Body of pancreas (tissue), 4 donors: ENCODE measurements at regions not wholly inside any gene's neighbourhood (a gene's known extent, or its start where the extent isn't known, plus 50 kb on each side); places are given as distances from the start of the nearest gene placed in this dataset.

Experiments
- ATAC-seq: fragments of 150-250 bp; one replicate; pipeline ENCODE4 v1.9.1; 2016
- DNase-seq, 4 donors: peaks; one replicate each; pipeline ENCODE4 v3.0.0-alpha.2; 2019
- H3K27ac ChIP-seq, 4 donors: fragments of 200-600 bp; sonication (generic); 1 replicate in 3 of 4; 2 replicates in 1 of 4; pipeline versions ENCODE4 v1.5.1 to v1.6.1; 2016 to 2019; ENCODE audit warnings: mild to moderate bottlenecking in 1 of 4, mixed read lengths in 1 of 4, moderate library complexity in 1 of 4
- H3K27me3 ChIP-seq, 2 donors: fragments of 200-600 bp; sonication (generic); one replicate each; pipeline ENCODE4 v1.6.0; 2016; ENCODE audit warnings: mild to moderate bottlenecking in 1 of 2
- H3K36me3 ChIP-seq, 2 donors: fragments of 200-600 bp; sonication (generic); replicated peaks in 1 of 2; 2 replicates each; pipeline ENCODE4 v1.5.1; 2016; ENCODE audit warnings: low read depth in 2 of 2; ENCODE audit not compliant: insufficient read depth in 1 of 2
- H3K4me1 ChIP-seq: fragments of 200-600 bp; sonication (generic); one replicate; pipeline ENCODE4 v1.6.0; 2016
- H3K4me3 ChIP-seq, 2 donors: fragments of 200-600 bp; sonication (generic); 1 replicate in 1 of 2; 2 replicates in 1 of 2; pipeline ENCODE4 v1.5.1; 2016 to 2019
- H3K9me3 ChIP-seq, 3 donors: fragments of 200-600 bp; sonication (generic); 1 replicate in 2 of 3; 2 replicates in 1 of 3; pipeline ENCODE4 v1.5.1; 2016
- POLR2A ChIP-seq, 3 donors: fragments of 450-650 bp; IDR thresholded peaks; one replicate each; pipeline ENCODE4 v1.6.1; 2016; ENCODE audit warnings: antibody characterized with exemption in 3 of 3, mild to moderate bottlenecking in 2 of 3
- whole genome bisulfite sequencing, 2 donors: methylation state at CpG; one replicate each; pipeline ENCODE4 v1.1.5; 2017; 5-methylcytosine and 5-hydroxymethylcytosine counted together
- intact Hi-C: fragments of 100-400 bp; cut with DNase I; formaldehyde crosslinking; loops from one replicate; pipeline ENCODE4 v1.15.1; 2023
- TF ChIP-seq, protein P1 (sequence below), 7 experiments: fragments of 450-650 bp in 4 of 7; fragments of 200-600 bp in 3 of 7; sonication (generic) in 3 of 7; IDR thresholded peaks; one replicate each; pipeline ENCODE4 v1.5.1; 2016 to 2019; ENCODE audit warnings: antibody characterized with exemption in 7 of 7

GRCh38 chr20:57918551-57918950, 208.7 kb upstream of the PMEPA1 start:
- Histone ChIP-seq H3K9me3 (no peaks in the 10 kb centered on the region), H3K4me1 (peaks cover under 1% of the 10 kb centered on the region), H3K27ac (no peak overlapping the region), H3K4me3 (no peak overlapping the region), H3K36me3 (no peaks in the 10 kb centered on the region), H3K27me3 (no peaks in the 10 kb centered on the region)
- TF ChIP-seq POLR2A (IDR thresholded peaks at IDR 0.05) = no peak
- TF ChIP-seq, protein P1, sequence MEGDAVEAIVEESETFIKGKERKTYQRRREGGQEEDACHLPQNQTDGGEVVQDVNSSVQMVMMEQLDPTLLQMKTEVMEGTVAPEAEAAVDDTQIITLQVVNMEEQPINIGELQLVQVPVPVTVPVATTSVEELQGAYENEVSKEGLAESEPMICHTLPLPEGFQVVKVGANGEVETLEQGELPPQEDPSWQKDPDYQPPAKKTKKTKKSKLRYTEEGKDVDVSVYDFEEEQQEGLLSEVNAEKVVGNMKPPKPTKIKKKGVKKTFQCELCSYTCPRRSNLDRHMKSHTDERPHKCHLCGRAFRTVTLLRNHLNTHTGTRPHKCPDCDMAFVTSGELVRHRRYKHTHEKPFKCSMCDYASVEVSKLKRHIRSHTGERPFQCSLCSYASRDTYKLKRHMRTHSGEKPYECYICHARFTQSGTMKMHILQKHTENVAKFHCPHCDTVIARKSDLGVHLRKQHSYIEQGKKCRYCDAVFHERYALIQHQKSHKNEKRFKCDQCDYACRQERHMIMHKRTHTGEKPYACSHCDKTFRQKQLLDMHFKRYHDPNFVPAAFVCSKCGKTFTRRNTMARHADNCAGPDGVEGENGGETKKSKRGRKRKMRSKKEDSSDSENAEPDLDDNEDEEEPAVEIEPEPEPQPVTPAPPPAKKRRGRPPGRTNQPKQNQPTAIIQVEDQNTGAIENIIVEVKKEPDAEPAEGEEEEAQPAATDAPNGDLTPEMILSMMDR (IDR thresholded peaks at IDR 0.05) = no peak
- ATAC-seq (no peak), DNase-seq (no peak)
- 65 to 69% methylated on average over 4 of the region's 4 CpGs for WGBS, 2 donors
- intact Hi-C loops = no loop called here

DNA sequence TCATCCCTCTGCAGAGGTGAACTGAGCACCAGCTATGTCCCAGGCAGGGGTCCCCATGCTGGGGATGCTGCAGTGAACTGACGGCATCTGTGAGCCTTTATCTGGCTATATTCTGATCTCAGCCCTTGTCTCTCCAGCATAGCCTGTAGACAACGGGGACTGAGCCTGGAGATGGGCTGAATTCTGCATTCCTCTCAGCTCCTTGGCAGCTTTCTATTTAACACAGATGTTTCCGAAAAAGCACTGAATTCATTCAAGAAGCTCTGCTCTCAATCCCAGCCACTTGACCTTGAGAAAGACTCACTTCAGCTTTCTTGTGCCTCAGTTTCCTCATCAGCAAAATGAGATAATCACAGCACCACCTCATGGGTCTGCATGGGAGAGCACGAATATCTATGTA, 204.4 kb upstream of the PMEPA1 start:
- no peaks in the 10 kb centered on the region for H3K36me3 ChIP-seq
- no peak overlapping the region for H3K4me3 ChIP-seq
- H3K27ac ChIP-seq = no peak overlapping the region
- H3K9me3 ChIP-seq = no peaks in the 10 kb centered on the region
- no peaks in the 10 kb centered on the region for H3K27me3 ChIP-seq
- intact Hi-C loops = no loop called here
- no peaks in the 10 kb centered on the region for H3K4me1 ChIP-seq
- no peak for DNase-seq
- ATAC-seq = no peak
- 66 to 68% methylated on average over 4 of the region's 4 CpGs for WGBS, 2 donors
- no peak for TF ChIP-seq POLR2A (IDR thresholded peaks at IDR 0.05)
- TF ChIP-seq, protein P1 (IDR thresholded peaks at IDR 0.05) = no peak

GRCh38 chr20:57913156-57913930, 203.5 kb upstream of the PMEPA1 start:
- intact Hi-C loops = no loop called here
- no peak overlapping the region for H3K27ac ChIP-seq
- no peaks in the 10 kb centered on the region for H3K27me3 ChIP-seq
- ATAC-seq = no peak
- H3K4me3 ChIP-seq = no peak overlapping the region
- H3K9me3 ChIP-seq = no peaks in the 10 kb centered on the region
- TF ChIP-seq, protein P1 (IDR thresholded peaks at IDR 0.05) = no peak
- no peak for TF ChIP-seq POLR2A (IDR thresholded peaks at IDR 0.05)
- 77 to 78% methylated on average over 10 to 12 of the region's 12 CpGs for WGBS, 2 donors
- no peak for DNase-seq
- no peaks in the 10 kb centered on the region for H3K36me3 ChIP-seq
- no peaks in the 10 kb centered on the region for H3K4me1 ChIP-seq

DNA sequence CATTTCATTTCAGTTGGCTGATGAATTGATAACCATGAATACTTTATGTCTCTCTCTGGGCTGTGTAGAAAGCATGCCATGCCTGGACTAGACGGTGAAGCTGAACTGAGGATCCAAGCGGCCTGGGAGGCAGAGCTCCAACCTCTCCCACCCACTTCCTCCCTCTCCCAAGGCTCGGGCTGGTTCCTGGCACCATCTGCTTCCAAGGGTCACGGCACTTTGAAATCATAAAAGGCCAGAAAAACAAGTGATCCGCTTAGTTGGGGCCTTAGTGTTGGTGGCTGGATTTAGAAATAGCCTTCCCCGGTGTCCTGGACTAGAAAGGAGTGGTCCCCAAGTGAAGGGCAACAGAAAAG, 202.4 kb upstream of the PMEPA1 start:
- no peak overlapping the region for H3K4me3 ChIP-seq
- 55 to 59% methylated on average over 6 of the region's 6 CpGs for WGBS, 2 donors
- no peak for ATAC-seq
- TF ChIP-seq, protein P1 (IDR thresholded peaks at IDR 0.05) = no peak
- no peak for TF ChIP-seq POLR2A (IDR thresholded peaks at IDR 0.05)
- H3K9me3 ChIP-seq = no peaks in the 10 kb centered on the region
- H3K4me1 ChIP-seq = no peaks in the 10 kb centered on the region
- no peaks in the 10 kb centered on the region for H3K36me3 ChIP-seq
- no peak for DNase-seq
- intact Hi-C loops = no loop called here
- H3K27me3 ChIP-seq = no peaks in the 10 kb centered on the region
- H3K27ac ChIP-seq = no peak overlapping the region
